GM18499 (cell line): ENCODE measurements at regions not wholly inside any gene's neighbourhood (a gene's known extent, or its start where the extent isn't known, plus 50 kb on each side); places are given as distances from the start of the nearest gene placed in this dataset.
"Not testable (repeated sequence)": the region's sequence is repeated elsewhere in the genome, so short reads cannot be mapped to it uniquely, and the experiment has no call there.

Experiments used
- ATAC-seq: cut with Tn5 transposase; IDR thresholded peaks from one replicate; pipeline ENCODE4 v1.9.1; 2021; ENCODE audit warnings: moderate number of reproducible peaks; ENCODE audit not compliant: insufficient read depth, unreplicated experiment

- no peak for ATAC-seq
Observed at GRCh38 chr9:708182-708550, 133.3 kb upstream of the DMRT1 start.

- no peak for ATAC-seq
Observed at GRCh38 chr9:708551-709432, 132.7 kb upstream of the DMRT1 start.

- ATAC-seq = no peak
Observed at GRCh38 chr9:710951-711745, 130.3 kb upstream of the DMRT1 start.

- no peak for ATAC-seq
Observed at GRCh38 chr9:711761-712553, 129.5 kb upstream of the DMRT1 start.

GRCh38 chr9:712643-713042 is 128.9 kb upstream of the DMRT1 start:
- ATAC-seq = no peak

- ATAC-seq = no peak
Observed at GRCh38 chr9:713091-713490, 128.4 kb upstream of the DMRT1 start.

GRCh38 chr9:714675-715074 is 126.8 kb upstream of the DMRT1 start:
- no peak for ATAC-seq

- ATAC-seq = no peak
Observed at GRCh38 chr9:715300-715699, 126.2 kb upstream of the DMRT1 start.

- no peak for ATAC-seq
Observed at GRCh38 chr9:715743-716400, 125.6 kb upstream of the DMRT1 start.

GRCh38 chr9:717722-718121 is 123.8 kb upstream of the DMRT1 start:
- no peak for ATAC-seq

GRCh38 chr9:720239-720881 is 121.1 kb upstream of the DMRT1 start:
- no peak for ATAC-seq

- no peak for ATAC-seq
Observed at GRCh38 chr9:722388-722980, 119.0 kb upstream of the DMRT1 start.

GRCh38 chr9:724461-724860 is 117.0 kb upstream of the DMRT1 start:
- ATAC-seq = not testable (repeated sequence)

- no peak for ATAC-seq
Observed at GRCh38 chr9:726005-726404, 115.5 kb upstream of the DMRT1 start.

- no peak for ATAC-seq
Observed at GRCh38 chr9:727767-728166, 113.7 kb upstream of the DMRT1 start.

GRCh38 chr9:728535-728934 is 113.0 kb upstream of the DMRT1 start:
- ATAC-seq = no peak

- ATAC-seq = no peak
Observed at GRCh38 chr9:731474-731873, 110.0 kb upstream of the DMRT1 start.

GRCh38 chr9:734831-735511 is 106.5 kb upstream of the DMRT1 start:
- no peak for ATAC-seq
